MCF 10A (cell line): ENCODE measurements at regions not wholly inside any gene's neighbourhood (a gene's known extent, or its start where the extent isn't known, plus 50 kb on each side); places are given as distances from the start of the nearest gene placed in this dataset.

Source experiments
- BruUV-seq: library from RNA; stranded (reverse); fragments of 400-500 nt; replicated peaks from 2 replicates; lab custom pipeline; 2021; lab: Mats Ljungman, UMichigan
- CTCF ChIA-PET: fragments of 300-600 bp; sonication (Branson Sonifier 250); formaldehyde crosslinking; extraction: SDS; loops from one replicate; lab custom pipeline; 2021; ENCODE audit warnings: antibody characterized with exemption, inconsistent platforms; lab: Yijun Ruan, JAX
- POLR2A ChIA-PET: fragments of 300-600, 350-650 bp; sonication (Branson Sonifier 250); formaldehyde crosslinking; extraction: SDS; loops from one replicate; lab custom pipeline; 2020; ENCODE audit warnings: antibody characterized with exemption, inconsistent platforms; lab: Yijun Ruan, JAX
- DNase-seq: peaks from one replicate; pipeline ENCODE4 v3.0.0-alpha.2; 2018; ENCODE audit not compliant: unreplicated experiment
- H3K27ac Mint-ChIP-seq: one replicate; pipeline ENCODE4 v1.8.0; 2022; ENCODE audit warnings: mild to moderate bottlenecking, low read depth, mixed read lengths; ENCODE audit not compliant: unreplicated experiment
- H3K27me3 Mint-ChIP-seq: one replicate; pipeline ENCODE4 v1.8.0; 2022; ENCODE audit warnings: mixed read lengths; ENCODE audit not compliant: insufficient read depth, unreplicated experiment
- H3K36me3 Mint-ChIP-seq: one replicate; pipeline ENCODE4 v1.8.0; 2022; ENCODE audit warnings: mild to moderate bottlenecking, moderate library complexity, mixed read lengths; ENCODE audit not compliant: insufficient read depth, unreplicated experiment
- H3K4me1 Mint-ChIP-seq: one replicate; pipeline ENCODE4 v1.8.0; 2022; ENCODE audit warnings: mixed read lengths; ENCODE audit not compliant: insufficient read depth, unreplicated experiment
- H3K4me3 Mint-ChIP-seq: one replicate; pipeline ENCODE4 v1.8.0; 2022; ENCODE audit warnings: mild to moderate bottlenecking, moderate library complexity, mixed read lengths; ENCODE audit not compliant: unreplicated experiment
- H3K9me3 Mint-ChIP-seq: one replicate; pipeline ENCODE4 v1.8.0; 2022; ENCODE audit warnings: mixed read lengths; ENCODE audit not compliant: unreplicated experiment
- CTCF ChIP-seq: fragments of 200-600 bp; IDR thresholded peaks from one replicate; pipeline ENCODE4 v1.8.0; 2022; ENCODE audit warnings: antibody characterized with exemption, mild to moderate bottlenecking; ENCODE audit not compliant: unreplicated experiment
- intact Hi-C: fragments of 100-400 bp; cut with micrococcal nuclease; formaldehyde crosslinking; loops from 2 replicates; pipeline ENCODE4 v1.14.1; 2022

GRCh38 chr3:40657623-40658022 lies 132.9 kb downstream of the ZNF621 start:
- no peak for DNase-seq
- intact Hi-C loops = no loop called here
- POLR2A ChIA-PET = no interaction called here
- BruUV-seq = no TSS peak
- no peak overlapping the region for H3K4me3 Mint-ChIP-seq
- H3K9me3 Mint-ChIP-seq = no peaks in the 10 kb centered on the region
- CTCF ChIA-PET = interaction anchor here (0.6 to 0.9 kb wide), 4 partner anchors 10 to 466 kb away, joined by 3 to 7 read pairs (median 3); no protein-coding TSS in a partner anchor
- no peaks in the 10 kb centered on the region for H3K27me3 Mint-ChIP-seq
- H3K4me1 Mint-ChIP-seq = no peaks in the 10 kb centered on the region
- H3K36me3 Mint-ChIP-seq = no peaks in the 10 kb centered on the region
- no peak for TF ChIP-seq CTCF
- no peak overlapping the region for H3K27ac Mint-ChIP-seq

- no peaks in the 10 kb centered on the region for H3K9me3 Mint-ChIP-seq
- ChIA-PET POLR2A (no interaction called here), CTCF (interaction anchor here (1.7 kb wide), 1 partner anchor 8 kb away, joined by 7 read pairs; no protein-coding TSS in a partner anchor)
- no TSS peak for BruUV-seq
- no peak overlapping the region for H3K27ac Mint-ChIP-seq
- no peak for TF ChIP-seq CTCF
- no peaks in the 10 kb centered on the region for H3K27me3 Mint-ChIP-seq
- intact Hi-C loops = no loop called here
- no peaks in the 10 kb centered on the region for H3K4me1 Mint-ChIP-seq
- no peak for DNase-seq
- no peak overlapping the region for H3K4me3 Mint-ChIP-seq
- H3K36me3 Mint-ChIP-seq = no peaks in the 10 kb centered on the region
These were observed 133.5 kb downstream of the ZNF621 start for GRCh38 chr3:40658305-40658704.

DNA sequence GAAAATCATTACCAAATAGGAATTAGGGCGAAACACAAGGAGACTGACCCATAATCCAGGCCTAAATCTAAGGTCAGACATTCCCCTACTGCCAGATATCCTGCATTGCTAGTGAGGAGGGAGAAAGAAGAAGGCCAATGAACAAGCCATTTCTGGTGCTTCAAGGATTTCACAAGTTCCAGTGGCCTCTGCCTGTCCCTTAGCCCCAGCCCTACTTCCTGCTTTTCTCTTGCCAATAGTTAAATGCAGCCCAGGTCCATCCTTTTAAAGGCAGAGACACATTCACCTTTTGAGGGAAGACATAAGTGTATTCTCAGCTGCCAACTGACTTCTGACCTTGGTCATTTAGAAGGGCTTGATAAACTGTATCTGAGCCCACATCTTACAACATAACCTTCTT lies 135.8 kb downstream of the ZNF621 start:
- H3K9me3 Mint-ChIP-seq = no peaks in the 10 kb centered on the region
- H3K27me3 Mint-ChIP-seq = no peaks in the 10 kb centered on the region
- H3K4me1 Mint-ChIP-seq = no peaks in the 10 kb centered on the region
- no peak overlapping the region for H3K27ac Mint-ChIP-seq
- no peak for TF ChIP-seq CTCF
- intact Hi-C loops = no loop called here
- no peaks in the 10 kb centered on the region for H3K36me3 Mint-ChIP-seq
- H3K4me3 Mint-ChIP-seq = no peak overlapping the region
- POLR2A ChIA-PET = no interaction called here
- CTCF ChIA-PET = interaction anchor here (0.9 kb wide), 1 partner anchor 76 kb away, joined by 3 read pairs; no protein-coding TSS in a partner anchor
- BruUV-seq = no TSS peak
- DNase-seq = no peak

DNA sequence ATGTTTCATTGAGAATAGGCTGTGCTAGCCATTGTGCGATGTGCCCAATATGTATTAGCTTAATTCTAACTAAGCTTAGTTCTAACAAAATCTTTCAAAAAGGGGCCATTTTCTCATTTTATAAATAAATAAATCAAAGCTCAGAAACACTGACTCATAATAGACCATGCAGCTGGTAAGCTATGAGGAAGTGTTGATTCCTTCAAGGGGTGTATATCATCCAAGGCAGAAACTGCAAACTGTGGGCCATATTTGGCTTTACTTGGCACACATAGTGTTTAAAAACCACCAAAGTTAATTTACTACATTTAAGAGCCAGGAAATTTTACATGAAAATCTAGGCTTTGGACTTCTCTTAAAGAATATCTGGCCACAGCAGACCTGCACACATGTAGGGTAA lies 136.5 kb downstream of the ZNF621 start:
- intact Hi-C loops = no loop called here
- Mint-ChIP-seq H3K9me3 (no peaks in the 10 kb centered on the region), H3K36me3 (no peaks in the 10 kb centered on the region), H3K27me3 (no peaks in the 10 kb centered on the region), H3K4me3 (no peak overlapping the region), H3K27ac (no peak overlapping the region), H3K4me1 (no peaks in the 10 kb centered on the region)
- no peak for TF ChIP-seq CTCF
- ChIA-PET CTCF (no interaction called here), POLR2A (interaction anchor here (0.6 kb wide), 1 partner anchor 38 kb away, joined by 3 read pairs; no protein-coding TSS in a partner anchor)
- no TSS peak for BruUV-seq
- no peak for DNase-seq
